Glutamatergic neuron (in vitro differentiated cells): ENCODE measurements at regions not wholly inside any gene's neighbourhood (a gene's known extent, or its start where the extent isn't known, plus 50 kb on each side); places are given as distances from the start of the nearest gene placed in this dataset.

Experiments used
- DNase-seq: peaks from one replicate; pipeline ENCODE4 v3.0.0; 2022
- H3K27ac Mint-ChIP-seq: one replicate; pipeline ENCODE4 v1.8.0; 2020; ENCODE audit warnings: mild to moderate bottlenecking, mixed read lengths, inconsistent platforms; ENCODE audit not compliant: unreplicated experiment
- H3K27me3 Mint-ChIP-seq: one replicate; pipeline ENCODE4 v1.8.0; 2020; ENCODE audit warnings: mild to moderate bottlenecking, moderate library complexity, mixed read lengths, inconsistent platforms; ENCODE audit not compliant: unreplicated experiment
- H3K36me3 Mint-ChIP-seq: one replicate; pipeline ENCODE4 v1.8.0; 2020; ENCODE audit warnings: mild to moderate bottlenecking, mixed read lengths, inconsistent platforms; ENCODE audit not compliant: unreplicated experiment
- H3K4me1 Mint-ChIP-seq: one replicate; pipeline ENCODE4 v1.8.0; 2020; ENCODE audit warnings: mild to moderate bottlenecking, low read depth, mixed read lengths, inconsistent platforms; ENCODE audit not compliant: unreplicated experiment
- H3K4me3 Mint-ChIP-seq: one replicate; pipeline ENCODE4 v1.8.0; 2020; ENCODE audit warnings: mild to moderate bottlenecking, mixed read lengths, inconsistent platforms; ENCODE audit not compliant: unreplicated experiment
- H3K9me3 Mint-ChIP-seq: one replicate; pipeline ENCODE4 v1.8.0; 2020; ENCODE audit warnings: mild to moderate bottlenecking, moderate library complexity, mixed read lengths, inconsistent platforms; ENCODE audit not compliant: unreplicated experiment
- CTCF ChIP-seq: fragments of 200-600 bp; sonication (generic); IDR thresholded peaks from one replicate; pipeline ENCODE4 v1.5.0; 2021; ENCODE audit not compliant: partially characterized antibody, unreplicated experiment

- Mint-ChIP-seq H3K4me3 (no peak overlapping the region), H3K27ac (no peak overlapping the region), H3K27me3 (no peaks in the 10 kb centered on the region), H3K4me1 (no peaks in the 10 kb centered on the region), H3K9me3 (peaks cover 2% of the 10 kb centered on the region), H3K36me3 (no peaks in the 10 kb centered on the region)
- no peak for TF ChIP-seq CTCF
- no peak for DNase-seq
These were observed 146.7 kb downstream of the AASDHPPT start for GRCh38 chr11:106224172-106224571.

GRCh38 chr11:106228996-106229395, 151.5 kb downstream of the AASDHPPT start:
- TF ChIP-seq CTCF = no peak
- Mint-ChIP-seq H3K4me1 (no peaks in the 10 kb centered on the region), H3K27me3 (no peaks in the 10 kb centered on the region), H3K4me3 (no peak overlapping the region), H3K36me3 (peaks cover 14% of the 10 kb centered on the region), H3K9me3 (peaks cover 2% of the 10 kb centered on the region), H3K27ac (no peak overlapping the region)
- DNase-seq = no peak

GRCh38 chr11:106231591-106231990, 154.1 kb downstream of the AASDHPPT start:
- Mint-ChIP-seq H3K4me1 (no peaks in the 10 kb centered on the region), H3K4me3 (no peak overlapping the region), H3K27me3 (no peaks in the 10 kb centered on the region), H3K27ac (no peak overlapping the region), H3K9me3 (no peaks in the 10 kb centered on the region), H3K36me3 (peaks cover 14% of the 10 kb centered on the region)
- no peak for DNase-seq
- TF ChIP-seq CTCF = no peak

GRCh38 chr11:106233191-106233590, 155.7 kb downstream of the AASDHPPT start:
- no peak overlapping the region for H3K27ac Mint-ChIP-seq
- H3K9me3 Mint-ChIP-seq = no peaks in the 10 kb centered on the region
- no peak for TF ChIP-seq CTCF
- H3K4me3 Mint-ChIP-seq = no peak overlapping the region
- H3K27me3 Mint-ChIP-seq = no peaks in the 10 kb centered on the region
- H3K4me1 Mint-ChIP-seq = no peaks in the 10 kb centered on the region
- no peak for DNase-seq
- H3K36me3 Mint-ChIP-seq = peaks cover 14% of the 10 kb centered on the region

GRCh38 chr11:106234794-106235193, 157.3 kb downstream of the AASDHPPT start:
- no peak for TF ChIP-seq CTCF
- no peak for DNase-seq
- Mint-ChIP-seq H3K9me3 (no peaks in the 10 kb centered on the region), H3K36me3 (peaks cover 13% of the 10 kb centered on the region), H3K27me3 (no peaks in the 10 kb centered on the region), H3K4me1 (no peaks in the 10 kb centered on the region), H3K27ac (no peak overlapping the region), H3K4me3 (no peak overlapping the region)
